NT2/D1 (cell line): ENCODE measurements at regions not wholly inside any gene's neighbourhood (a gene's known extent, or its start where the extent isn't known, plus 50 kb on each side); places are given as distances from the start of the nearest gene placed in this dataset.

Source experiments
- YY1 ChIP-seq: IDR thresholded peaks from 2 replicates; pipeline ENCODE4 v1.6.1; 2011; ENCODE audit not compliant: insufficient read length, insufficient read depth
- ZNF274 ChIP-seq: IDR thresholded peaks from 2 replicates; pipeline ENCODE4 v1.6.1; 2011; ENCODE audit warnings: mild to moderate bottlenecking, low read depth, low read length

- TF ChIP-seq YY1 (no peak), ZNF274 (no peak)
These were observed 178.4 kb downstream of the MIS18A start for GRCh38 chr21:32100423-32100822.
